ENCODE measurements at regions not wholly inside any gene's neighbourhood (a gene's known extent, or its start where the extent isn't known, plus 50 kb on each side); places are given as distances from the start of the nearest gene placed in this dataset.

DNA sequence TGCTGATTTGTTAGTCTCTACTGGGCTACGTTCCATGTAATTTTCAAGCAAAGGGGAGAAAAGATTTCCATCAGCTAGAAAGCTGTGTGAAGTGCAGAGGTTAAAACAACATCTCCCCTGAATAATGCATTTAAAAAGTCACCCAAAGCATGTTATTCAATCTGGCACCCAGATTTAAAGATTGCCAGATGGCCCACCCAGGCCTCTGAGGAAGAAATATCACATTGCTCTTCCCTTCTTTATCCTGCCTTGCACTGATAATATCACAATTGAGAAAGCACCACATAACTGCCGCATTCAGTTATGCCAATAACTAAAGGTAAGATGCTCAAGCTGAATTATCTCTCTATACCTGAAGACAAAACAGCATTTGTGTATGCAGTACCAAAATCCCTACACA, 119.4 kb upstream of the PUM3 start:
- TF ChIP-seq RFX5 (IDR thresholded peaks at IDR 0.05; ENCODE audit: low read length) (no peak), NFIC (IDR thresholded peaks at IDR 0.05; ENCODE audit: borderline replicate concordance) (no peak), MXI1 (IDR thresholded peaks at IDR 0.05; ENCODE audit: low read depth, low read length) (no peak), RAD21 (IDR thresholded peaks at IDR 0.05; ENCODE audit: low read length) (no peak), FOSL2 (IDR thresholded peaks at IDR 0.05; ENCODE audit: borderline replicate concordance, low read depth) (no peak), GABPA (IDR thresholded peaks at IDR 0.05; ENCODE audit: low read depth) (no peak), CHD2 (IDR thresholded peaks at IDR 0.05; ENCODE audit: low read length, partially characterized antibody) (no peak), POLR2AphosphoS5 (IDR thresholded peaks at IDR 0.05; ENCODE audit: low read depth, low read length) (no peak), EZH2phosphoT487 (IDR thresholded peaks at IDR 0.05; ENCODE audit: borderline replicate concordance, low read depth) (no peak), EP300 (IDR thresholded peaks at IDR 0.05; ENCODE audit: borderline replicate concordance in 1 of 2, low read depth in 1 of 2, low read length in 1 of 2) (no peak)
- TF ChIP-seq, protein P1, sequence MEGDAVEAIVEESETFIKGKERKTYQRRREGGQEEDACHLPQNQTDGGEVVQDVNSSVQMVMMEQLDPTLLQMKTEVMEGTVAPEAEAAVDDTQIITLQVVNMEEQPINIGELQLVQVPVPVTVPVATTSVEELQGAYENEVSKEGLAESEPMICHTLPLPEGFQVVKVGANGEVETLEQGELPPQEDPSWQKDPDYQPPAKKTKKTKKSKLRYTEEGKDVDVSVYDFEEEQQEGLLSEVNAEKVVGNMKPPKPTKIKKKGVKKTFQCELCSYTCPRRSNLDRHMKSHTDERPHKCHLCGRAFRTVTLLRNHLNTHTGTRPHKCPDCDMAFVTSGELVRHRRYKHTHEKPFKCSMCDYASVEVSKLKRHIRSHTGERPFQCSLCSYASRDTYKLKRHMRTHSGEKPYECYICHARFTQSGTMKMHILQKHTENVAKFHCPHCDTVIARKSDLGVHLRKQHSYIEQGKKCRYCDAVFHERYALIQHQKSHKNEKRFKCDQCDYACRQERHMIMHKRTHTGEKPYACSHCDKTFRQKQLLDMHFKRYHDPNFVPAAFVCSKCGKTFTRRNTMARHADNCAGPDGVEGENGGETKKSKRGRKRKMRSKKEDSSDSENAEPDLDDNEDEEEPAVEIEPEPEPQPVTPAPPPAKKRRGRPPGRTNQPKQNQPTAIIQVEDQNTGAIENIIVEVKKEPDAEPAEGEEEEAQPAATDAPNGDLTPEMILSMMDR (IDR thresholded peaks at IDR 0.05) = no peak

All from SK-N-SH (cell line).